Lung microvascular endothelial cell (primary cell): ENCODE measurements at regions not wholly inside any gene's neighbourhood (a gene's known extent, or its start where the extent isn't known, plus 50 kb on each side); places are given as distances from the start of the nearest gene placed in this dataset.

Experiments
- DNase-seq, 2 donors: peaks; one replicate each; pipeline versions ENCODE4 v3.0.0 to v3.0.0-alpha.2; 2010; ENCODE audit warnings: low read depth in 2 of 2

- DNase-seq = no peak
These were observed 283.5 kb downstream of the ARHGAP12 start for GRCh38 chr10:31644931-31645633.

- no peak for DNase-seq
These were observed 286.4 kb downstream of the ARHGAP12 start for GRCh38 chr10:31642281-31642680.

- DNase-seq = no peak
These were observed 293.1 kb downstream of the ARHGAP12 start for GRCh38 chr10:31635415-31636065.

GRCh38 chr10:31635009-31635408 lies 293.6 kb downstream of the ARHGAP12 start:
- DNase-seq = no peak

GRCh38 chr10:31630861-31631567 lies 297.6 kb downstream of the ARHGAP12 start:
- peak; percentile 48 to 50 for DNase-seq

GRCh38 chr10:31625566-31625965 lies 303.1 kb downstream of the ARHGAP12 start:
- no peak for DNase-seq

- DNase-seq = no peak
These were observed 304.0 kb downstream of the ARHGAP12 start for GRCh38 chr10:31624611-31625010.

- no peak for DNase-seq
These were observed 304.7 kb downstream of the ARHGAP12 start for GRCh38 chr10:31623947-31624346.

GRCh38 chr10:31623466-31623865 lies 304.4 kb downstream of the ZEB1 start:
- DNase-seq = no peak

GRCh38 chr10:31622978-31623377 lies 304.0 kb downstream of the ZEB1 start:
- DNase-seq = no peak

GRCh38 chr10:31621733-31622132 lies 302.7 kb downstream of the ZEB1 start:
- no peak for DNase-seq

- peak; percentile 59 to 82 for DNase-seq
These were observed 301.5 kb downstream of the ZEB1 start for GRCh38 chr10:31620226-31621151.

GRCh38 chr10:31619531-31620061 lies 300.6 kb downstream of the ZEB1 start:
- no peak for DNase-seq

- DNase-seq = peak in 1 of 2 donors; percentile 3
These were observed 299.7 kb downstream of the ZEB1 start for GRCh38 chr10:31618541-31619291.

- DNase-seq = no peak
These were observed 298.7 kb downstream of the ZEB1 start for GRCh38 chr10:31617757-31618156.

GRCh38 chr10:31617133-31617532 lies 298.1 kb downstream of the ZEB1 start:
- DNase-seq = no peak

- DNase-seq = no peak
These were observed 296.1 kb downstream of the ZEB1 start for GRCh38 chr10:31615129-31615528.

GRCh38 chr10:31614611-31615010 lies 295.6 kb downstream of the ZEB1 start:
- no peak for DNase-seq

GRCh38 chr10:31612082-31612481 lies 293.1 kb downstream of the ZEB1 start:
- DNase-seq = no peak

- no peak for DNase-seq
These were observed 292.1 kb downstream of the ZEB1 start for GRCh38 chr10:31611161-31611560.

GRCh38 chr10:31607481-31607880 lies 288.5 kb downstream of the ZEB1 start:
- no peak for DNase-seq
